Glomerular endothelial cell (primary cell): ENCODE measurements at regions not wholly inside any gene's neighbourhood (a gene's known extent, or its start where the extent isn't known, plus 50 kb on each side); places are given as distances from the start of the nearest gene placed in this dataset.

Source experiments
- DNase-seq: peaks from one replicate; pipeline ENCODE4 v3.0.0-alpha.2; 2011; ENCODE audit warnings: low read depth, low spot score; ENCODE audit errors: extremely low read depth

GRCh38 chr15:37773111-37773860, 161.2 kb upstream of the TMCO5A start:
- no peak for DNase-seq

GRCh38 chr15:37774961-37775360, 159.5 kb upstream of the TMCO5A start:
- DNase-seq = no peak

GRCh38 chr15:37777006-37777405, 157.4 kb upstream of the TMCO5A start:
- DNase-seq = no peak

- no peak for DNase-seq
Observed at GRCh38 chr15:37783290-37783689, 151.2 kb upstream of the TMCO5A start.

GRCh38 chr15:37788330-37788729, 146.1 kb upstream of the TMCO5A start:
- DNase-seq = no peak

GRCh38 chr15:37788767-37789396, 145.6 kb upstream of the TMCO5A start:
- no peak for DNase-seq

DNA sequence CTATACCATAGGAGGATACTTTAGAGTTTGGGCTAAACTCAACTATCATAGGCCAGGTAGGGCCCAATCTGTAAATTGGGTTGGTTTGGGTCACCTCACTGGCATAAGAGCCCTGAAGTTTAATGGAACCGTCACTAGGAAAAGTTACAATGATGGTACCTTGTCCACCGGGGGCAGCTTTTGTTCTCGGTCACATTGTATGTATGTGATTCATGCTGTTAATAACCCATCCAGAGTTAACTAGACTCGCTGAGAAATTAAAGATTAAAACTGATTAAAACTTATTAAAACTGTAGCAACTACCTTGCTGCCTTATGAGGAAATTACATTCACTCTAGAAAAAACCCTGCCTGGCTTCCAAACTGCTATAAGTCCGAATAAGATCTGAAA, 145.0 kb upstream of the TMCO5A start:
- no peak for DNase-seq

GRCh38 chr15:37789881-37790280, 144.6 kb upstream of the TMCO5A start:
- no peak for DNase-seq

DNA sequence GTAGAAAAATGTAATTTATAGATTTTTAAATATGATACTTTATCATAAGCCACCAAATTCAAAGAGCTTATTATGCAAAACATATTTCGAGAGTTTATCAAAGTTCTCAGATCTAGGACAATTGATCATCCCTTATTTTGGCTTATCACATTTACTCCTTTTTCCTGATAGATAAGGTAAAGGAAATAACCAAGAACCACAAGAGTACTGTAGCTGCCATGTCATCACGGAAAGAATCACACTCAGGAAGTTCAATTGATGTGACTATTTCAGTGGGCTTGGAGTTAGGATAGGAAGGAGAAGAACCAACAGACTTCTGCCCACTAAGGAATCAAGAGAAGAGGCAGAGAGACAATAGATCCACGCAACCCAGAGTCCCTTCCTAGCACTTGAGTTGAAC, 142.7 kb upstream of the TMCO5A start:
- DNase-seq = no peak

DNA sequence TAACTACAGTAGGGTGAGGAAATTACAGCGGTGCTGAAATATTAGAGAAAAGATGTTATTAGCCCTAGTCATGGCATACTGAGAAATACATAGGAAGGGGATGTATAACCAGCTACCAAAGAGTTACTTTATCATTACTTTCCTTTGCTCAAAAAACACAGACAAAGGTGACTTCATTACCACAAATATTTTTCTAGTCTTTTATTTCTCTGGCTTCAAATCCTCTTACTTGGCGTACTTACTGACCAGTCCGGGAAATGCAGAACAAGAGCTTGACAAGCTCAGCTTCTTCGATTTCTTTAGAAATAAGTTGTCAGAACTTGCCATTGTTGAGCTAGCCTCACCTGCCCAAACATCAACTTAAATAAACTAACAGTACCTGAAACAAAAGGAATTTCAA, 142.1 kb upstream of the TMCO5A start:
- DNase-seq = no peak

GRCh38 chr15:37793851-37794250, 140.6 kb upstream of the TMCO5A start:
- no peak for DNase-seq

GRCh38 chr15:37794947-37795346, 139.5 kb upstream of the TMCO5A start:
- no peak for DNase-seq

DNA sequence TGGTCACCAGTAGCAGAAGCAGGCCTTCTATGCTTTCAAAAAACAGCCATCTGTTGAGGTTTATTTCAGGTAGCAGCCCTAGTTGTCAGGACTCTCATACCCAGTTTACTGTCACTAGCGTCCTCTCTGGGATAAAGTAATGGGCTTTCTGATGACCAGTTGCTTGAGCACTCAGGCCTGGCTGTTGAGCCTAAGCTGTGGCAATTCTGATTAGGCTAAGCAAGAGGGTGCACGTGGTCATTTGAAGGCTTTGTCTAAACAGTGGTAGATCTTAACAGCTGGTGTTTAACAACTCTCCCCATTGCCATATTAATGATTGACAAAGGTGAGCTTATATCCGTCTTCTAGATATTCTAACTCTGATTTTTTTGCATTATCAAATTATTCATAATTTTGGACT, 132.9 kb upstream of the TMCO5A start:
- no peak for DNase-seq

GRCh38 chr15:37806808-37807207, 127.6 kb upstream of the TMCO5A start:
- DNase-seq = no peak

GRCh38 chr15:37810381-37810780, 124.1 kb upstream of the TMCO5A start:
- DNase-seq = no peak

- no peak for DNase-seq
Observed at GRCh38 chr15:37813306-37813705, 121.1 kb upstream of the TMCO5A start.

DNA sequence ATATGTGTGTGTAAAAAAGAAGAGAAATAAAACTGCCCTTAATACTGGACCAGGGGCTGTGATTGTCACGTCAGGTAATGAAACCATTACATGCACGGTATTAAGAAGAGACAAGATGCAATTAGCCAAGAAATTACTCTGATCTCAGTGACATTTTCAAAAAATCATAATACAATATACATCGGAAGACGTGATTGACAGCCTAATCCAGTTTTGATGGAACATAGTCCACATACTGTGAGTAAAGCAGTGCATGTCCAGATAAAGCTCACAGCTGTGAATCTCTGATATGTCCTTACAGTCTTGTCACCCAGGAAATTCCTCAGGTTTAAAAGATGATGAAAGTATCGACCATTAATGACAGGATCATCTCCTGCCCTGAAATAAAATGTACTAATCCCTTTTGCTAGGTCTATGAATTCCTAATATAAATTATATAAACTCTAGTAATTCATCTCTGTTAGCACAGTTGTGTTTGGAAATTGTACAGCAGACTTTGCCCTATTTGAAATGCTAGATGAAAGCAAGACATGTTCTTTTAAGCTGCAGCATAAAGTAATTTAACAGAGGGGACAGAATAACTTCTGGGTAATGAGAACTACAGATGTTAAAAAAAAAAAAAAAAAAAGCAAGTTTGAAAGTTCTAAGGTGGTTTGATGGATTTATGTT, 119.5 kb upstream of the TMCO5A start:
- DNase-seq = no peak

DNA sequence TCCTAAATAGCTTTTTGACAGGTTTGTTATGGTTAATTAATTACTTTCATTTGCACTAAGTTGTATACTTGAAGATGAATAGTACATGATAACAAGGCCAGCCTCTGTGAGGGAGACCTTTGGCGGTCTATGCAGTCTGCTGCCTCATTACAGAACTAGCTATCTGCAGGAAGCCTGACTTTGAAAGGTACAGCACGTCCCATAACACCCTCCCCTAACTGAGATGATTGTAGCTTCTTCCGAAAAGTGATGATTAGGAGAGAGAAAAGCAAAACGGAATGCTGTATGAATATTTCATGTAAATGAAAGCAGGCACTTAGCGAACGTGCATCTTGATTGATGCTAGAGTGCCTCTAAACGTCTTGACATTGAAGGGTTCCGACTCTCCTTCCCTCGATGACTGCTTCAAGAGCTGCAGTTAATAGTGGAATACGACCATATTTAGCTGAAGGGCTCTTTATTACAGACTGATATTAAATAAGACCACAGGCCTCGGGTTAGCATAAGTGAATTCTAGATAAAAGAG, 116.2 kb upstream of the TMCO5A start:
- DNase-seq = no peak

DNA sequence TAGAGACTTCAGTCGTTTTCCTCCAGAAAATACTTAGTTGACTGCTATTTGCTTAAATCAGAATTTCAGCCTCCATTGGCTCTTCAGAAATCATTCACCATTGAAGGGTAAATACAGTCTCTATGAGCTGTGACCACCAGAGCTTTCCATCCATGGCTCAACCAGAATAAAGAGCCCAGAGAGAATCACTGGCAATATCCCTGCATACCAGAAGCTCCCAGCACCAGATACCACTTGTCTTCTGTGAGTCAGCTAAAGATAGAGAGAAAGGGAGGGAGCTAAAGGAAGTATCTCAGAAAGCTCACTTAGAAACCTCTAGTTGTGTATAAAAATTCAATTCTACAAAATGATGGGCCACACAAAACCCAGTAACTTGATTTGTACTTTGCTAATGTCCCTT, 115.2 kb upstream of the TMCO5A start:
- DNase-seq = no peak

- DNase-seq = no peak
Observed at GRCh38 chr15:37820380-37821128, 113.9 kb upstream of the TMCO5A start.

DNA sequence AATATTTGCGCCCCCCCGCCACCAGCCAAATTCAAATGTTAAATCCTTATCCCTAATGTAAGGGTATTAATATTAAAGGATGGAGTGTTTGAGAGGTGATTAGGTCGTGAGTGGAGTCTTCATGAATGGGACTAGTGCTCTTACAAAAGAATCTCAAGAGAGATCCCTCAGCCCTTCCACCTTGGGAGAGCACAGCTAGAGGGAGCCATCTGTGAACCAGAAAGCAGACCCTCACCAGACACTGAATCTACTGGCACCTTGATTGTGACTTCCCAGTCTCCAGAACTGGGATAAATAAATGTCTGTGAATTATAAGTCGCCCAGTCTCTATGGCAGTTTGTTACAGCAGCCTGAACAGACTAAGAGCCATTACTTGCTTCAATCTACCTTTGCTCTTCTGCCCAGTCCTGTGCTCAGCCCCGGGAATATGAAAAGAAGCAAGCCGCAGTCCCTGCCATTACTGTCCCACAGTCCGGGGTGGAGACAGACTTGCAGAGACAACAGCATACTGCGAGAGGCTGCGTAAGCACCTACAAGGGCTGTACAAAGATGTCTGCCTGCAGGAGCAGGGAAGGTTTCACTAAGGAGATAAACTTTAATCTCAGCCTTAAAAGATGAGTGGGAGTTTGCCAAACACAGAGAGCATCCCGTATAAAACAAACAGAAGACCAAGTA, 110.7 kb upstream of the TMCO5A start:
- DNase-seq = no peak
